UCSD-AML1 (cell line): ENCODE measurements at regions not wholly inside any gene's neighbourhood (a gene's known extent, or its start where the extent isn't known, plus 50 kb on each side); places are given as distances from the start of the nearest gene placed in this dataset.
A peak's percentile ranks its signal among the peaks of the same experiment; 100 is the strongest.
"Not testable (repeated sequence)": the region's sequence is repeated elsewhere in the genome, so short reads cannot be mapped to it uniquely, and the experiment has no call there.

Experiments used
- DNase-seq: peaks from one replicate; lab custom pipeline; 2025; ENCODE audit not compliant: unreplicated experiment; lab: John Stamatoyannopoulos, UW

DNA sequence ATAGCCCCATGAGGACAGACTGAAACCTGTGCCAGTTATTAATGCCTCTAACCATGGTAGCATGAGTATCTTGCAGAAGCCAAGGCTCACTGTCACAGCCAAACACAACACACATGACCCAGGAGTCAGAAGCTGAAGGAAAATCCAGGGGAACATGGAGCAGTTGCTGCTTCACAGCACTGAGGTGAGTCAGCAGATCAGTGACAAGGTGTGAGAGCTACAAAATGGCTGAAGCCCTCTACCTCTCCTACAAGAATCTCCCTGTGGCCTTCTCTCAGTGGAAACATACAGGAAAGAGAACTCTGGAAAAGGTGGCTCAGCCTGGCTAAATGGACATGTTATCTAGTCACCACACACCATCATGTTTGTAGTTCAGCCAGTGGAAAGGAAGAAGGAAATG lies 93.5 kb downstream of the NAB1 start:
- DNase-seq, result no peak

DNA sequence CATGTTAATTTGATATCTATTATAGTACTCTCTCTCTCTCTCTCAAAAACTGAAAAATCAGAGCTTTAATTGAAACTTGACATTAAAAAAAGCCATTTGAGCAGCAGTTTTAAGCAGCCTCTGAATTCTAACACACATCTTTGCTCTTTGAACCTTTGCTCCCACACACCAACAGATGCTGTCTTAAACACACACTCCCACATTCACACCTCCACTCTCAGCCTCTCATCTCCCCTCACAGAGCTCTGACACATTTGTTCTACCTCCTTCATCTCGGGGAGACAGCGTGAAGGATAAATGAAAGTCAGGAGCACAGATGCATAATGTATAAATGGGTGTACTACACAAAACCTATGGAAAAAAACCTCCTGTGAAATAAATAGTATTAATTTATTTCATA lies 95.2 kb downstream of the NAB1 start:
- DNase-seq, result no peak

DNA sequence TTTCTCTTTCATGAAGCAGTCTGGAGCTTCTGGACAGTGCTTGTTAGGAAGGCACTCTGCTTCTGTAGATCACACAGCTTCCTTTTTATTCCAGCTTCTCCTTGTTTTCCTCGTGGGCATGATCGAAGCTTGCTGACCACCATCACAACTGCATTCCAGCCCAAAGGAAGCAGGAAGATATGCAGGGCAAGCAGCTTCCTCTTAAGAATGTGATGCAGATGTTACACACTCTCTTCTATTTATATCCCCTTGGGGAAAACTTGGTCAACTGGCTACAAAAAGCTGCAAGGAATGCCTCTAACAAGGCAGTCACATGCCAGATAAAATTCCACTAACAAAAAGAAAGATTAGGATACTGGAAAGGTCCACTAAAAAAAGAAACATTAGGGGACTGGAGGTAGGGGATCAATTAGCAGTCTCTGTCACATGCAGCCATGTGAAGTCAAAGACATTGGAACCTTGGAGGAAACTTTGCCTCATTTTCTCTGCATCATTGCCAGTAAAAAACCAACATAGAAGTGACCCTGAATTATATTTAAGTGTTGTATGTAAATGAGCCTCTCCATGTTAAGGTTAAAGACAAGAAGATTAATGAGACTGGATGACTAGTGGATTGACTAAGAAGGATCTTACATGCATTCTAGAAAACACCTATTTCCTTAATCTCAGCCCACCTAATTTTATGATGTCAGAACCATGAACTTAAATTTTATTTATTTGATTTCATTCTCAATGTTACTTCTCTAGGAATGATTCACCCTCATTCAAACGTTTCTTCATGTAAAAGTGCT lies 98.3 kb downstream of the NAB1 start:
- no peak for DNase-seq

DNA sequence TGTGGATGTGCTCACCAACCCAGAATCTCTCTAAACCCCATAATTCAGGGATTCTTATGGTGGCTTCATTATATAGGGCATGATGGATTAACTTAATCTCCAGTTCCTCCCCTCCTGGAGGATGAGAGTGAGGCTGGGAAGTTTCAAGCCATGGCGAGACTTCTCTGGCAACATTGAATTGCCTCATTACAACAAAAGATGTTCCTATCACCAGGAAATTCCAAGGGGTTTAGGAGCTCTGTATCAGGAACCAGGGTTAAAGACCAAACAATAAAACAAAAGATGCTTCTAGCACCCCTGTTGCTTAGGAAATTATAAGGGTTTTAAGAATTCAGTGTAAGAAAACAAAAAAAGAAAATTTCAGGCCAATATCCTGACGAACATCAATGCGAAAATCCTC lies 100.1 kb downstream of the NAB1 start:
- no peak for DNase-seq

DNA sequence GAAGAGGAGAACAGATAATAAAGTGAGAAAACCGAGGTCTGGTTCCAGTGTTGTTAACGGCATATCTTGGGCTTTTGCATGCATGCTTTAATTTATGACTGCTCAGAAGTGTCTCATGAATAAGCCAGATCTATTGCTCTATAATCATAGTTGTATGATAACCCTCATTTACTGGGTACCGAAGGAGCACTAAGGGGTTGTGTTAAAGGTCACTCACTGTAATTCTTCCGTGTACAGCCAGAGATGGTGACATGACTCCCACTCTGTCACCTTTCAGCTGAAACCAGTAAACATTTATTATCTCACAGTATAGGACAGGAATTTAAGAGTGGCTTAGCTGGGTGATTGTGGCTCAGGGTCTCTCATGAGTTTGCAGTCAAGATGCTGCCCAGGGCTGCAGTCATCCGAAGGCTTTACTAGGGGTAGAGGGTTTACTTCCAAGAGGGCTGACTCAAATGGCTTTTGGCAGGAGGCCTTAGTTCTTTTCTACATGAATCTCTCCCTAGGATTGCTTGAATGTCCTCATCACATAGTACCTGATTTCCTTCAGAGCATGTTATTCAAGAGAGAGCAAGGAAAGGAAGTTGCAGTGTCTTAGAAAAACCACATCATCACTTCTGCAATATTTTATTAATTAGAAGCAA lies 107.0 kb downstream of the NAB1 start:
- no peak for DNase-seq

DNA sequence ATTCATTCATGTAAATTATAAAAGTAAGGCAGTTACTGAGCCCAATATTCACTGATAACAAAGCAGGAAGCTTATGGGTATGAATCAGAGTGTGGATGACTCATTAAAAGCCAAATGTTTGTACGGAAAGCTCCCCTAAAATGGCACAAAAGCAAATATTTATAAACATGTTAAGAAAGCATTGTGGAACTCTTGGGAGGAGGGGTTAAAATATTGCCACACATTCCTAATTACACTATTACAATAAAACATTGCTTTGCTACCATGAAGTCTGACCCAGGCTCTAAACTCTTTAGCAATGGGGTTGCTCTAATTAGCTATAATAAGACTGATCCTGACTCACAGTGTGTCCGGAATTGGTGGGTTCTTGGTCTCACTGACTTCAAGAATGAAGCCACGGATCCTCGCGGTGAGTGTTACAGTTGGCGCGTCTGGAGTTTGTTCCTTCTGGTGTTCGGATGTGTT lies 110.9 kb downstream of the NAB1 start:
- no peak for DNase-seq

DNA sequence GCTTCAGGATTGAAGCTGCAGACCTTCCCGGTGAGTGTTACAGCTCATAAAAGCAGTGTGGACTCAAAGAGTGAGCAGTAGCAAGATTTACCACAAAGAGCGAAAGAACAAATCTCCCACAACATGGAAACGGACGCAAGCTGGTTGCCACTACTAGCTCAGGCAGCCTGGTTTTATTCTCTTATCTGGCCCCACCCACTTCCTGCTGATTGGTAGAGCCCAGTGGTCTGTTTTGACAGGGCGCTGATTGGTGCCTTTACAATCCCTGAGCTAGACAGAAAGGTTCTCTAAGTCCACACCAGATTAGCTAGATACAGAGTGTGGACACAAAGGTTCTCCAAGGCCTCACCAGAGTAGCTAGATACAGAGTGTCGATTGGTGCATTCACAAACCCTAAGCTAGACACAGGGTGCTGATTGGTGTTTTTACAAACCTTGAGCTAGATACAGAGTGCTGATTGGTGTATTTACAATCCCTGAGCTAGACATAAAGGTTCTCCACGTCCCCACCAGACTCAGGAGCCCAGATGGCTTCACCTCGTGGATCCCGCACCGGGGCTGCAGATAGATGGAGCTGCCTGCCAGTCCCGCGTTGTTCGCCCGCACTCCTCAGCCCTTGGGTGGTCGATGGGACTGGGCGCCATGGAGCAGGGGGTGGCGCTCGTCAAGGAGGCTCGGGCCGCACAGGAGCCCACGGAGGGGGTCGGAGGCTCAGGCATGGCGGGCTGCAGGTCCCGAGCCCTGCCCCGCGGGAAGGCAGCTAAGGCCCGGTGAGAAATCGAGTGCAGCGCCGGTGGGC lies 111.7 kb downstream of the NAB1 start:
- DNase-seq, result not testable (repeated sequence)

DNA sequence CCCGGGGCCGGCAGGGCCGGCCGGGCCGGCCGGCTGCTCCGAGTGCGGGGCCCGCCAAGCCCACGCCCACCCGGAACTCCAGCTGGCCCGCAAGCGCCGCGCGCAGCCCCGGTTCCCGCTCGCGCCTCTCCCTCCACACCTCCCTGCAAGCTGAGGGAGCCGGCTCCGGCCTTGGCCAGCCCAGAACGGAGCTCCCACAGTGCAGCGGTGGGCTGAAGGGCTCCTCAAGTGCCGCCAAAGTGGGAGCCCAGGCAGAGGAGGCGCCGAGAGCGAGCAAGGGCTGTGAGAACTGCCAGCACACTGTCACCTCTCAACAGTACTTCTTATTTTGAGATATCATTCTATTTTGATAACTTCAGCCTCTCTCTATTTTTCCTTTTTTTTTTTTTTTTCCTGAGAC lies 112.3 kb downstream of the NAB1 start:
- not testable (repeated sequence) for DNase-seq

DNA sequence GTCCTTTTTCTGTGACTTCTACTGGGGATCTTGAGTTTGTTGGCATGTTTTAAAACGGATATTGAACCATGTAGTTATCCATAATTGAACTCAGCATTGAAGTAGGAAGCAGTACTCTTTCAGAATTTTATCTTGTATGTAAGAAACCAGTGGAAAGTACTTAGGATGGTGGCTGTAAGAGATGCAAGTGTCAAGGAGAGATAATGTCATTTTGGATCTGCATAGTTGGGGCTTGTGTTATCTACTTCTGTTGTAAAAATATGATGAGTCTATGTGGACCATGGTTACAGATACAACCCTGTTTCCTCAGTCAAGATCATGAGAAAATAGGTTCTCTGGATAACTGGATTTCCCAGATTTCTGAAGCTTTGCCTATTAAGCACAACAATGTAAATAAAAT lies 113.7 kb downstream of the NAB1 start:
- no peak for DNase-seq

DNA sequence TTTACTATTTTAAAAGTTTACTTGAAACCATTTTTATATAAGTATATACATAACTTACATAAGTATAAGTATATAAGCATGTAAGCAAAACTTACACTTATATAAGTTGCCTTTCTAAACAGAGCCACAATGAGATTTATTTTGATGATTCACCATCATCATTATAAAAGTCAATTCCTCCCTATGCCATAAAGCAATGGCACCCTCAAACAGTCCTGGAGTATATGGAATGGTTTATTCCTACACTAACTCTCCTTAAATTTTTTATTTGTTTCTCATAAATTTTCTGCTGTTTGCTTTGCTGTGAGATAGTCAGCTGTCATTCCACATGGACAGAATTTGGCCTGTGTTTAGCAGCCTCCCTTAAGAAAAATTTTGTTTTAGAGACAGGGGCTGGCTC lies 114.2 kb downstream of the NAB1 start:
- DNase-seq, result no peak

DNA sequence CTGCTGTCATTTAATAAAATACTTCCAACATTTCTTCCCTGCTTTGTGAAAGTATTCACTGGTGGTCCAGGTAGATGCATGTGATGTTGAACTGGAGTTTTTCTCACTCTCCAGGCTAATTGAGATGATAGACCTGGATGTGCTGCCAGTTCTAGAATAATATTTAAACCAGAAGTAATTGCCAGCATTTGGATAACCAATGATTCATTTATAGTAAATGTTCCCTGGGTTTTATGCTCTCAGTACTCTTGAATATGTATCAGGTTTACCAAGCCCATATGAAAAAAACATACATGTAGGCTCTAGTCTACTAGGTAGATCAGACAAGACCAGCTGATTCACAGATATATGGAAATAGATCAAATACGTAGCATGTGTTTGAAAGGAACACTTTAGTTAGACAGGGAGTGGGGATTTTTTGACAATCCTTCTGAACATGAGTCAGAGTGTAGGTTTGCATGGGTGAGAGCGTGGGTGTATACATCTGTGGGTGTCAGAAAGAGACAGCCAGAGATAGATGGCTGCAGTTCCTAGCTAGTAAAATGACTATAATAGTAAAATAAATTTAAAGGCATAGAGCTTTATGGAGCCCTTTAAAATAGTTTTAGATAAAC lies 115.1 kb downstream of the NAB1 start:
- no peak for DNase-seq

DNA sequence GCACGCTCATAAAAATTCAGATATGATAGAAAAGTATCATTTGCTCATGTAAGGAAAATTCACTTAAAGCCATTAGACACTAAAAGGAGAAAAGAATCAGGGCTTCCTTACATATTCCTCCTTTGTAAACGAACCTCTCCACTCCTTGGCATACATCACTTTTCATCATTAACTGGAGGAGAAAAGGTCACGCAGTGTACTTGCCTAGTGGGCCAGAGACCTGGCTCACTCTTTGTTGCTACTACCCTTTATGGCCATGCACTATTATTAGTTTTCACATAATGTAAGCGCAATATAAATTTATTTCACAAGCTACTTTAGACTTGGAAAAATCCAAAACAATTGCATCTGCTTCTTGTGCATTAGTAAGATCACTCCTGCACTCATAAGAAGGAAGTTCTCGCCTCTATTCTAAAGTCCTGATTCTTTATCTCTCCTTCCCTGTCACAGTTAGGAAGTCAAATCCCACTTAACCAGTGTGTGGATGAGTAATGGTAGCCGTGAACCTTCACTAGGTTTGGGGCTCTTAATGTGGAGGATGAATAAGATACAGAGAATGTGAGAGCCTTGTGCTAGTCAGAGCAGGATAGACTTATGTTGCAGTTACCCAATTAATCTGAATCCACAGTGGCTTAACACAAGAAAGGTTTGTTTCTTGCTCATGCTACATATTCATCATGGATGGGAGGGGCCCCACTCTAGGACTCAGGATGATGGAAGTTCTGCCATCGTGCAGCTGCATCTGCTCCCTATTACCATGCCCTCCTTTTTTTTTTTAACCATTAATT lies 115.0 kb upstream of the GLS start:
- no peak for DNase-seq

DNA sequence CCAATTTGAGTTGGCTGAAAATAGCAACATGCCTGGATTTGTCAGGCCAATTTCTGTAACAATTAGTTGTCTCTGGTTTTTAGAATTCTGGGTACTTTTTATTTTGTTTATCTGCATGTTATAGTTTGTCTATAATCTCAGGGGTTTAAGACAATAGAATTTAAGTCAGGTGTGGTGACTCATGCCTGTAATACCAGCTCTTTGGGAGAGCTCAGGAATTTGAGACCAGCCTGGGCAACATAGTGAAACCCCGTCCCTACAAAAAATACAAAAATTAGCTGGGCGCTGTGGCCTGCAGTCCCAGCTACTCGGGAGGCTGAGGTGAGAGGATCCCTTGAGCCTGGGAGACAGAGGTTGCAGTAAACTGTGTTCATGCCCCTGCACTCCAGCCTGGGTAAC lies 114.4 kb upstream of the GLS start:
- no peak for DNase-seq

DNA sequence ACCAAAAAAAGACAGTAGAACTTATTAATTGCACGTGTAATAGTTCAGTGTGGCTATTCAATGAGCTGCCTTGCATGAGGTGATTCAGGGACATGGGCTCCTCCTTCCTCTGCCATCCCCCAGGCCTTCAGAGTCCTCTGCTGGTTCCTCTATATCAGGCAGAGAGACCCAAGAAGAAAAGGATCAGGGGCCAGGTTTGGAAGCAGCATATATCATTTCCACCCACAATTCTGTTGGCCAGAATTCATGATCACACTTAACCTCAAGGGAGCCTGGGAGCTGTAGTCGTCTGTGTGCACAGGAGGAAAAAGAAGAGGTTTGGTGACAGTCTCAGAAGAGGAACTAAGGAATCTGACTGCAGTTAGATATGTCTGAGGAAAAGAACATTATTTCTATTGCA lies 114.0 kb upstream of the GLS start:
- peak; percentile 16 for DNase-seq

DNA sequence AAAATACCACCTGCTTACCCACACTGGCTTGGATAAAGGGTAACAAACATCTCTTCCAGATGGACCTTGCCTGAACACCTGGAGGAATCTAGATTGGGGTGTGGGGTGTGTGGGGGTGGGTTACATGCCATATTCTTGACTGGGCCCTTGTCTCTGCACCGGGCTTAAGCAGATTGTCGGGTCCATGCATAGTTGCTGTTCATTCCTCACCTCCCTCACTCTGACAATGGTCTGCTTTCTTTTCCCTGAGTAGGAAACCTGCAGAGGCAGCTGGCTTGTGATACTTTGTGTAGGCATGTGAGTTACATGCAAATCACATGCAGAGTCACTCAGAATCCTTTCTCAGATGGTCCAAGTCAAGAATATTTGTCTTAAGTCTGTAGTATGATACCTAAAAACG lies 112.8 kb upstream of the GLS start:
- DNase-seq, result no peak

DNA sequence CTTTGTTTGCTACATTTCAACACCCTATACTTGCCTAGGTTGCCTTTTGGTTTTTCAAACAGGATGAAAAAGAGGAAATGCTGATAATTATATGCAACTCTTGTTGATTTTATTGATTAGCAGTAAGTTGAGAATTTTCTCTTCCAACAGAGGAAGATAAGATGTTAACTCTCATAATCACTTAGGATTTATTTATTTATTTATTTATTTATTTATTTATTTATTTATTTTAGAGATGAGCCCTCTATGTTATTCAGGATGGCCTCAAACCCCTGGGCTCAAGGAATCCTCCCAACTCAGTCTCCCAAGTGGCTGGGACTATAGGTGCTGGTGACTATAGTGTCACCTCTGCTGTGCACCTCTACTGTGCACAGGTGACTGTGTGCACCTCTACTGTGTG lies 111.4 kb upstream of the GLS start:
- no peak for DNase-seq

DNA sequence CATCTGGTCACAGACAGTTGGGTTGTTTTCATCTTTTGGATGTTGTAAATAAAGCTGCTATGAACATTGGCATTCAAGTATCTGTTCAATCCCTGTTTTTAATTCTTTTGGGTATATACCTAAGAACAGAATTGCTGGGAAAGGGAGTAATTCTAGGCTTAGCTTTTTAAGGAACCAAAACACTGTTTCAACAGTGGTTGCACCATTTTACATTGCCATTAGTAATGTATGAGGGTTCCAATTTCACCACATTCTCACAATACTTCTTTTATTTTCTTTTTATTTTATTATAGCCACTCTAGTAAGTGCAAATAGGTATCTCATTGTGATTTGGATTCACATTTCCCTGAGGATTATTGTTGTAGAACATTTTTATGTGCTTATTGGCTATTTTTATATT lies 108.9 kb upstream of the GLS start:
- DNase-seq, result no peak

DNA sequence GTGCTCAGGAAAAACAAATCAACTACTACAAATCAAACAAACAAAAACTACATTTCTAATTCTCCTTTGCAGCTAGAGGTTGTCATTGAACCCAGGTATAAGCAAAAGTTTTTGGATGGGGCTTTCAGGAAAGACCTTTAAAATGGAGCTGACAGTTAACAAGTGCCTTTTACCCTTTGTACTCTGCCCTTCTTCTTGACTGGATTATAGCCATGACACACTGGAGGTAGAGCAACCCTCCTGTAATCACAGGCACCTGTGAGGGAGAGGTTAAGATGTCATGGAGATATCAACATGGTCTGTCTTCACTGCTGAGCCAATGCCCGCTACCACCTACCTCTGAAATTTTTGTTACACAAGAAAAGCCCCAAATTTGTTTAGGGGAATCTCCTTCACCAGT lies 100.0 kb upstream of the GLS start:
- no peak for DNase-seq

DNA sequence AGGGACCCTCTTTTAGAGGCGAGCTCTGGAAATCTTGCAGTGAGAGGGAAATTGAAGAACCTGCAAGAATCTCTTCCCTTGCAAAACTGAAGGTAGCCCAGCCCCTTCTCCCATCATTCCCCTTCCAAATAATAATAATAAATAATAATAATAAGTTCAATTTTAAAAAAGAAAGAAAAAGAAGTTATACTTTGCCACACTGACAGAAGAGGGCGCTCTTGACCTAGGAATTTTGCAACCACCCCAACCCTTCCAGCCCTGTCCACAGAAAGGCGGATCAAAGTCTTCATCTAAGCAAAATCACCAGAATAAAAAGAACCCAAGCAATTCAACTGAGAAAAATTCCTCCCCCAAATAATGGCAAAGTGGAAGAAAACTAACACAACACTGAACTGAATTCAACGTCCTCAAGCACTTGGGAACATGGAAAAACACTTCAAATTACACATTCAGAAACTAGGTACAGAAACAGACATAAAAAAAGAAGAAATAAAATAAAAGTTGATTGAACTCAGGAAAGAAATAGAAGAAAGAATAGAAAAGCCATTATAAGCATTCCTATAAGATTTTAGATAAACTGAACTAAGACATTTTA lies 98.9 kb upstream of the GLS start:
- peak; percentile 14 for DNase-seq

DNA sequence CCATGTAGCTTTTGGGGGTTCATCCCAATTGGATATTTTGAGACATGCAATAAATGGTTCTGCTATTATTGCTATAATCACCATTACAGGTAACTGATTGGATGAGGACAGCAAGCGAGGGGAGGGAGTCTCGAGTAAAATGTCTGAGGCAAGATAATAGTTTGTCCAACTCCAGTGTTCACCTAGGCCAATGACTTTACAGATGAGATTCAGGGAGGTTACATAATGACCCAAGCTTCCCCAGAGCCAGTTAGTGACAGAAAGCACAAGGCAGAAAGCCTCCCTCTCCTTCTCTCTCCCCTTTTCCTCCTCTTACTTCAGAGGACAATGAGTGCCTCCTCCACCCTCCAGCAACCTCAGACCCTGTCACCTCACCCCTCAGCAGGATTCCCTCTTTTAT lies 98.4 kb upstream of the GLS start:
- no peak for DNase-seq
